Forelimb muscle (tissue), 1 donor: ENCODE measurements at regions not wholly inside any gene's neighbourhood (a gene's known extent, or its start where the extent isn't known, plus 50 kb on each side); places are given as distances from the start of the nearest gene placed in this dataset.
"Not testable (repeated sequence)": the region's sequence is repeated elsewhere in the genome, so short reads cannot be mapped to it uniquely, and the experiment has no call there.

Experiments
- DNase-seq: peaks from one replicate; pipeline ENCODE4 v3.0.0-alpha.2; 2013; ENCODE audit warnings: low read depth

- DNase-seq, result no peak
Measured at GRCh38 chr13:109331898-109332297, 454.5 kb downstream of the IRS2 start.

GRCh38 chr13:109331011-109331433 lies 455.4 kb downstream of the IRS2 start:
- no peak for DNase-seq

- DNase-seq, result no peak
Measured at GRCh38 chr13:109330123-109330522, 456.3 kb downstream of the IRS2 start.

GRCh38 chr13:109329175-109329574 lies 457.2 kb downstream of the IRS2 start:
- no peak for DNase-seq

GRCh38 chr13:109326601-109327000 lies 459.8 kb downstream of the IRS2 start:
- no peak for DNase-seq

- DNase-seq, result no peak
Measured at GRCh38 chr13:109323338-109323737, 463.0 kb downstream of the IRS2 start.

GRCh38 chr13:109318945-109319590 lies 467.3 kb downstream of the IRS2 start:
- no peak for DNase-seq

- no peak for DNase-seq
Measured at GRCh38 chr13:109315481-109315880, 470.9 kb downstream of the IRS2 start.

GRCh38 chr13:109314101-109314500 lies 472.3 kb downstream of the IRS2 start:
- no peak for DNase-seq

- DNase-seq, result no peak
Measured at GRCh38 chr13:109312399-109312798, 474.0 kb downstream of the IRS2 start.

- not testable (repeated sequence) for DNase-seq
Measured at GRCh38 chr13:109311431-109311976, 474.9 kb downstream of the IRS2 start.

GRCh38 chr13:109309625-109310363 lies 476.6 kb downstream of the IRS2 start:
- no peak for DNase-seq

GRCh38 chr13:109307027-109307426 lies 479.4 kb downstream of the IRS2 start:
- DNase-seq, result no peak

- DNase-seq, result no peak
Measured at GRCh38 chr13:109301726-109302125, 484.7 kb downstream of the IRS2 start.

- DNase-seq, result no peak
Measured at GRCh38 chr13:109301276-109301675, 485.1 kb downstream of the IRS2 start.

GRCh38 chr13:109297628-109298027 lies 488.8 kb downstream of the IRS2 start:
- DNase-seq, result no peak

GRCh38 chr13:109293166-109293565 lies 493.2 kb downstream of the IRS2 start:
- DNase-seq, result no peak

GRCh38 chr13:109288151-109288709 lies 498.2 kb downstream of the IRS2 start:
- no peak for DNase-seq

- DNase-seq, result no peak
Measured at GRCh38 chr13:109287553-109287952, 498.8 kb downstream of the IRS2 start.

- no peak for DNase-seq
Measured at GRCh38 chr13:109285586-109285985, 500.8 kb downstream of the IRS2 start.

- DNase-seq, result no peak
Measured at GRCh38 chr13:109281903-109282635, 504.3 kb downstream of the IRS2 start.
